ENCODE measurements at regions not wholly inside any gene's neighbourhood (a gene's known extent, or its start where the extent isn't known, plus 50 kb on each side); places are given as distances from the start of the nearest gene placed in this dataset.
A peak's percentile ranks its signal among the peaks of the same experiment; 100 is the strongest.

DNA sequence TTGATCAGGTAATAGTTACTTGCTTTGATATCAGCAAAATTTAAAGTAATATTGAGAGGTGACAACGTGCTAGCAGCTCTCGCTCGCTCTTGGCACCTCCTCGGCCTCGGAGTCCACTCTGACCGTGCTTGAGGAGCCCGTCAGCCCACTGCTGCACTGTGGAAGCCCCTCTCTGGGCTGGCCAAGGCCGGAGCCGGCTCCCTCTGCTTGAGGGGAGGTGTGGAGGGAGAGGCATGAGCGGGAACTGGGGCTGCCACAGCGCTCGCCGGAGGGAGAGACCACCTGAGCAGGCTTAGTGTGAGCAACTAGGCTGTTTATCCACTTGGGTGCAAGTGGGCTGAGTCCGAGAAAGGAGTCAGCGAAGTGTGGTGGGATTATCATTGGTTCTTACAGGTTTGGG, 455.7 kb upstream of the PCDH7 start:
- DNase-seq: no peak
- TF ChIP-seq, protein P1, sequence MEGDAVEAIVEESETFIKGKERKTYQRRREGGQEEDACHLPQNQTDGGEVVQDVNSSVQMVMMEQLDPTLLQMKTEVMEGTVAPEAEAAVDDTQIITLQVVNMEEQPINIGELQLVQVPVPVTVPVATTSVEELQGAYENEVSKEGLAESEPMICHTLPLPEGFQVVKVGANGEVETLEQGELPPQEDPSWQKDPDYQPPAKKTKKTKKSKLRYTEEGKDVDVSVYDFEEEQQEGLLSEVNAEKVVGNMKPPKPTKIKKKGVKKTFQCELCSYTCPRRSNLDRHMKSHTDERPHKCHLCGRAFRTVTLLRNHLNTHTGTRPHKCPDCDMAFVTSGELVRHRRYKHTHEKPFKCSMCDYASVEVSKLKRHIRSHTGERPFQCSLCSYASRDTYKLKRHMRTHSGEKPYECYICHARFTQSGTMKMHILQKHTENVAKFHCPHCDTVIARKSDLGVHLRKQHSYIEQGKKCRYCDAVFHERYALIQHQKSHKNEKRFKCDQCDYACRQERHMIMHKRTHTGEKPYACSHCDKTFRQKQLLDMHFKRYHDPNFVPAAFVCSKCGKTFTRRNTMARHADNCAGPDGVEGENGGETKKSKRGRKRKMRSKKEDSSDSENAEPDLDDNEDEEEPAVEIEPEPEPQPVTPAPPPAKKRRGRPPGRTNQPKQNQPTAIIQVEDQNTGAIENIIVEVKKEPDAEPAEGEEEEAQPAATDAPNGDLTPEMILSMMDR (IDR thresholded peaks at IDR 0.05; ENCODE audit: low read depth, low read length): no peak
- no peak overlapping the region for H3K4me3 ChIP-seq (ENCODE audit: low read depth, low read length)
- no peaks in the 10 kb centered on the region for H3K36me3 ChIP-seq
- H3K27me3 ChIP-seq: no peaks in the 10 kb centered on the region
- H3K9me3 ChIP-seq: no peaks in the 10 kb centered on the region
- H3K4me1 ChIP-seq: no peaks in the 10 kb centered on the region

DNA sequence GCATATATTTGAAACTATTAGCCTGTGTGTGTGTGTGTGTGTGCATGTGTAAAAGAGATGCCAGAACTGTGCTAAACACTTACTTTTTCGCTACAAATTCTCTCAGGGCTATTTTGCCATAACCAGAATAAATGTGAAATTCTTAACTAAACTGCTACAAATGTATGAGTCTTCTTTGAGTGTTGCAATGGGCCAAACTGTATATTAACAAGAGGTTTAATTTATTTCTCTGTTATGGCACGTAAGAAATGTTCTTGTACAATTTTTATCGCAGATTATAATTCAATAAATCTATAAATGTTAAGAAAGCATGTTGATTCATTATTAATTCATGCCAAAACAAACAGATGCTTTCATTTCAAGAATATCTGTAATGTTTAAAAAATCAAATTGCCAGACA, 454.5 kb upstream of the PCDH7 start:
- Histone ChIP-seq H3K36me3 (no peaks in the 10 kb centered on the region), H3K27me3 (no peaks in the 10 kb centered on the region), H3K9me3 (no peaks in the 10 kb centered on the region), H3K4me1 (no peaks in the 10 kb centered on the region), H3K4me3 (ENCODE audit: low read depth, low read length) (no peak overlapping the region)
- TF ChIP-seq, protein P1 (IDR thresholded peaks at IDR 0.05; ENCODE audit: low read depth, low read length): no peak
- DNase-seq: no peak

DNA sequence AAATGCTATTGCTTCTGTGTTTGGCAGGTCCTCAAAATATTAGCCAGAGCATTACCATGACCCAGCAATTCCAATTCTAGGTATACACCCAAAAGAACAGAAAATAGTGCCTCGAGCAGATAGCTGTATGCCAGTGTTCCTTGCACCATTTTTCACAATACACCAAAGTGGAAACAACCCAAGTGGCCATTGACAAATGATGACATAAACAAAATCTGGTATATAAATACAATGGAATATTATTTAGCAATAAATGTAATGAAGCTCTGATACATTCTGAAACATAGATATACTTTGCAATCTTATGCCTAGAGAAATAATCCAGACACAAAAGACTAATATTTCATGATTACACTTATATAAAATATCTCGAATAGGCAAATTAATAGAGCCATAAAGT, 451.8 kb upstream of the PCDH7 start:
- H3K4me1 ChIP-seq: no peaks in the 10 kb centered on the region
- H3K9me3 ChIP-seq: no peaks in the 10 kb centered on the region
- no peaks in the 10 kb centered on the region for H3K27me3 ChIP-seq
- no peak for DNase-seq
- no peaks in the 10 kb centered on the region for H3K36me3 ChIP-seq
- TF ChIP-seq, protein P1 (IDR thresholded peaks at IDR 0.05; ENCODE audit: low read depth, low read length): no peak
- H3K4me3 ChIP-seq (ENCODE audit: low read depth, low read length): no peak overlapping the region

DNA sequence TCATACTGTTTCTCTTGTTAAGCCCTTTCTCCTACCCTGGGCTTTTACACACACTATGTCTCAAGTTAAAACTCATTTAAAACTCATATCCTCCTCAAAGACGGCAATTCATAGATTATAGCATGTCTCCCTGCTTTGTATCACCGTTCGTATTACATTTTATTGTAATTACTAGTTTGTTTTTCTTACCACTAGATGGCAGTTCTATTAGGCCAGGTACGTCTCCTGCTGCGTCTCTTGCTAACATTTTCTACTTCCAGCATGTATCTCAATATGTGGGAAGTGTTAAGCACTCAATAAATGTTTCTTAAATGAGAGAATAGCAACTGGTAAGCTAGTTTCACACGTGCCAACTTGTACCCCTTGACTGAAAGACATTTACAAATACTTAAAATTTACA, 450.3 kb upstream of the PCDH7 start:
- TF ChIP-seq, protein P1 (IDR thresholded peaks at IDR 0.05; ENCODE audit: low read depth, low read length): peak; percentile 41
- no peaks in the 10 kb centered on the region for H3K27me3 ChIP-seq
- no peak for DNase-seq
- H3K9me3 ChIP-seq: no peaks in the 10 kb centered on the region
- H3K4me3 ChIP-seq (ENCODE audit: low read depth, low read length): no peak overlapping the region
- no peaks in the 10 kb centered on the region for H3K4me1 ChIP-seq
- no peaks in the 10 kb centered on the region for H3K36me3 ChIP-seq

DNA sequence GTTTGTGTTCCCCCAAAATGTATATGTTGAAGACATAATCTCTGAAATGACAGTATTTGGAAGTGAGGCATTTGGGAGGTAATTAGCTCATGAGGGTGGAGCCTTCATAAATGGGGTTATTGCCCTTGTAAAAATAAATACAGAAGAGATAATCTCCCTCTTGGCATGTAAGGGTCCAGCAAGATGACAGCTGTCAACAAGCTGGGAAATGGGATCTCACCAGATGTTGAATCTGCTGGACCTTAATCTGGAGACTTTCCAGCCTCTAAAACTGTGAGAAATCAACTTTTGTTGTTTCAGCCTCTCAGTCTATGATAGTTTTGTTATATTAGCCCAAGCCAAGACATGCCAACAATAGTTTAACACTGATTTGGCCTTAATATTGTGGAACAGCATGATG, 438.2 kb upstream of the PCDH7 start:
- Histone ChIP-seq H3K27me3 (no peaks in the 10 kb centered on the region), H3K9me3 (no peaks in the 10 kb centered on the region; the same call in 1 of the 2 replicates), H3K4me1 (no peaks in the 10 kb centered on the region), H3K36me3 (no peaks in the 10 kb centered on the region), H3K4me3 (ENCODE audit: low read depth, low read length) (no peak overlapping the region)
- no peak for DNase-seq
- TF ChIP-seq, protein P1 (IDR thresholded peaks at IDR 0.05; ENCODE audit: low read depth, low read length): no peak

DNA sequence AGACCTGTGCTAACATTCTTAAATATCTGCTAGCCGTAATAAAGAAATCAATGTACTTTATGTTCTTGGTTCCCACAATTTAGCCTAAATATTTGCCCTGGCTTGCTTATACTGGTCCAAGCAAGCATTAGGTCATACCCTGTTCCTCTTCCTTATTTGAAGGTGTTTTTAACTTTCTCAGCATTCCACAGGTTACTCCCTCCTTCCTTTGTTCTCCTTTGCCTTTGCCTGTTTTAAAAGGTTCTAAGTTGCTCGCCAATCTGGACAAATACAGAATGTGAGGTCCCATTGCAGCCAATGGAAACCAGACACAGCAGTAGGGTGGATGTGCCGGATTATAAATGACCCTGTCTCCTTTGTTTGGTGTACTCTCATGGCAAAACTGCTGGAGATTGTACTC, 436.8 kb upstream of the PCDH7 start:
- Histone ChIP-seq H3K36me3 (no peaks in the 10 kb centered on the region), H3K27me3 (no peaks in the 10 kb centered on the region), H3K4me3 (ENCODE audit: low read depth, low read length) (no peak overlapping the region), H3K4me1 (no peaks in the 10 kb centered on the region), H3K9me3 (no peaks in the 10 kb centered on the region)
- DNase-seq: no peak
- TF ChIP-seq, protein P1 (IDR thresholded peaks at IDR 0.05; ENCODE audit: low read depth, low read length): no peak
